ENCODE measurements at regions not wholly inside any gene's neighbourhood (a gene's known extent, or its start where the extent isn't known, plus 50 kb on each side); places are given as distances from the start of the nearest gene placed in this dataset.
A peak's percentile ranks its signal among the peaks of the same experiment; 100 is the strongest.

DNA sequence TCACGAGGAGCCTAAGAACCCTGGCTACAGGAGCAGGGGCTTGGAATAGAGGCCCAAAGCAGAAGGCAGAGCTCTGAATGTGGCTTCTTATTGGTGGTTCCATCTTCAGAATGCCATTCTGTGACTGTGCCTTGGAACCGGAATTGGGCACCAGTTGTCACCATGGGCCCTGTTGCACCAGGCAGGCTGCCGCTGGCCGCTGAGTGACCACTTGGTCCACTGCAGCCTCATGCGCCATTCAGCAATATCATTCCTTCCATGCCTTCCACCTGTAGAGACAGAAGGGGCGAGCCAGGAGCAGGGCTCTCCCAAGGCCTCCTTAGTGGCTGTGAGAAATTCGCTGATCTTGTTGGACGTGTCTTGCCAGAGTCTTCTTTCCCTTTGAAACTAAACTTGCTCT lies 270.3 kb upstream of the CHD6 start:
- Mint-ChIP-seq H3K9me3 (no peaks in the 10 kb centered on the region), H3K36me3 (ENCODE audit: low read depth) (no peaks in the 10 kb centered on the region), H3K27me3 (no peaks in the 10 kb centered on the region), H3K4me1 (no peaks in the 10 kb centered on the region), H3K27ac (no peak overlapping the region), H3K4me3 (no peak overlapping the region)
- DNase-seq: no peak
- intact Hi-C loops (cut with micrococcal nuclease): no loop called here

DNA sequence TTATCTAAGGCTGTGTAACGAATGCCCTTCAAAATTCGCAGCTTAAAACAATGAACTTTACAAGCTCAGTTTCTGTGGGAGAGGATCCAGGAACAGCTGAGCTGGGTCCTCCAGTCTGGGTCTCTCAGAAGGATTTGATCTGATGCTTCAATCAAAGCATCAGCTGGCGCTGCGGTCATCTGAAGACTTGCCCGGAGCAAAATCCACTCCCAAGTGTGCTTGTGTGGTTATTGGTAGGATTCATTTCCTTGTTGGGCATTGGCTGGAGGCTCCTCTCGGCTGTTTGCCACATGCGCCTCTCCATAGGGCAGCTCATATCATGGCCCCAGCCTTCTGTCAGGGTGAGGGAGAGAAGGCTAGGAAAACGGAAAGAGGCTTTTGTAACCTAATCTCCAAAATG lies 269.3 kb upstream of the CHD6 start:
- intact Hi-C loops (cut with micrococcal nuclease): no loop called here
- Mint-ChIP-seq H3K27ac (no peak overlapping the region), H3K4me1 (no peaks in the 10 kb centered on the region), H3K36me3 (ENCODE audit: low read depth) (no peaks in the 10 kb centered on the region), H3K4me3 (no peak overlapping the region), H3K9me3 (no peaks in the 10 kb centered on the region), H3K27me3 (no peaks in the 10 kb centered on the region)
- DNase-seq: no peak

GRCh38 chr20:41881466-41882046 lies 263.4 kb upstream of the CHD6 start:
- DNase-seq: no peak
- Mint-ChIP-seq H3K4me1 (no peaks in the 10 kb centered on the region), H3K27ac (no peak overlapping the region), H3K27me3 (no peaks in the 10 kb centered on the region), H3K9me3 (no peaks in the 10 kb centered on the region), H3K4me3 (no peak overlapping the region), H3K36me3 (ENCODE audit: low read depth) (no peaks in the 10 kb centered on the region)
- intact Hi-C loops (cut with micrococcal nuclease): no loop called here

DNA sequence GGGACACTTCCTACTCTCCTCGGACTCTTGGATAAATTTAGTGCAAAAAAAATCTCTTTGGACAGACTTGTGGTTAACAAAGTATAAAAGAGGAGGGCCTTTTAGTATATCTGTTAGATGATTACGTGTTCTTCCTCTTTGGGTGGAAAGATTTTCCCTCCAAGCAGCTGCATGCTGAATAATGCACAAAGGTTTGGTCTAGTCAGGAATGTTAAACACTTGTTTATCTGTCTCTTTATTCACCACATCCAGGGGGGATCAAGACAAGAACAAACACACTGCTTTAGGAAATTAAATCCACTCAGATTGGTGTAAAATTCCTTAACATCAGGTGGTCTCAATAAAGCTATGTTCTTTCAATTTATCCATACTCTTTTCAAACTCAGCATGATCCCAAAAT lies 260.9 kb upstream of the CHD6 start:
- H3K27ac Mint-ChIP-seq: no peak overlapping the region
- DNase-seq: no peak
- no peaks in the 10 kb centered on the region for H3K4me1 Mint-ChIP-seq
- H3K4me3 Mint-ChIP-seq: no peak overlapping the region
- no peaks in the 10 kb centered on the region for H3K27me3 Mint-ChIP-seq
- H3K36me3 Mint-ChIP-seq (ENCODE audit: low read depth): no peaks in the 10 kb centered on the region
- H3K9me3 Mint-ChIP-seq: no peaks in the 10 kb centered on the region
- intact Hi-C loops (cut with micrococcal nuclease): no loop called here

DNA sequence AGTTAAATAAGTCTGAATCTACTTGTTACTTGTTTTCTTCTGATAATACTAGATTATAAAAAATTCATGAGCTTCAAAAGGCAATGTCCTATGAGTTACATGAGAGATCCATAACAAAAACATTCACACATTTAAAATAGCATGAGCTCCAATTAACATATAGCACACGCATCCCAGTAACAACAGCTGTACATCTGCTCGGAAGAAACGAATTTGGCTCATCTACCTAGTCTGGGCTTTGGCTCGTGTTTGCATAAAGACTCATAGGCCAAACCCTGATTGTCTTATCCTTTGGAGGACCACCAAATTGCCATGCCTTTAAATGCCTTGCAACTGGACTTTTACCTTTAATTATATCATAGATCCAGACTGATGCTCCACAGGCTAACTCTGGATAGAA lies 259.7 kb upstream of the CHD6 start:
- Mint-ChIP-seq H3K27ac (no peak overlapping the region), H3K27me3 (no peaks in the 10 kb centered on the region), H3K36me3 (ENCODE audit: low read depth) (no peaks in the 10 kb centered on the region), H3K4me3 (no peak overlapping the region), H3K9me3 (no peaks in the 10 kb centered on the region), H3K4me1 (no peaks in the 10 kb centered on the region)
- intact Hi-C loops (cut with micrococcal nuclease): no loop called here
- DNase-seq: no peak

DNA sequence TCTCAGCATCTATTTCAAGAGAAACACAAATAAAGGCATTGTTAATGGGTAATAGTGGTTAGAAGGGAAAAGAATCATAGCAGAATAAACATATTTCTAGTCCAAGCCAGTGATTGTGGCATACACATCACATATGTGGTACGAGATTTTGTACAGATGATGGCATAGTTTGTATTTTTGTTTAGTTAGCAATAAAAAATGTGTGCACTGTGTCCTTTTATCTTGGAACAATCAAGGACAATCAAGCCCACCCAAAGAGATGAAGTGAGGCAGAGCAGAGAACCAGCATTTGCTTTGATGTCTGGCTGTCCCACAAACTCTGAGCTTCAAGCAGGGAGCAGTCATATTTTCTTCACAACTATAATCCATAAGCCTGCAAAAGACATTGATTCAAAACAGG lies 256.5 kb upstream of the CHD6 start:
- no peak for DNase-seq
- Mint-ChIP-seq H3K36me3 (ENCODE audit: low read depth) (no peaks in the 10 kb centered on the region), H3K4me3 (no peak overlapping the region), H3K27me3 (no peaks in the 10 kb centered on the region), H3K27ac (no peak overlapping the region), H3K9me3 (no peaks in the 10 kb centered on the region), H3K4me1 (no peaks in the 10 kb centered on the region)
- intact Hi-C loops (cut with micrococcal nuclease): no loop called here

GRCh38 chr20:41872930-41873329 lies 254.8 kb upstream of the CHD6 start:
- intact Hi-C loops (cut with micrococcal nuclease): no loop called here
- H3K4me1 Mint-ChIP-seq: no peaks in the 10 kb centered on the region

DNA sequence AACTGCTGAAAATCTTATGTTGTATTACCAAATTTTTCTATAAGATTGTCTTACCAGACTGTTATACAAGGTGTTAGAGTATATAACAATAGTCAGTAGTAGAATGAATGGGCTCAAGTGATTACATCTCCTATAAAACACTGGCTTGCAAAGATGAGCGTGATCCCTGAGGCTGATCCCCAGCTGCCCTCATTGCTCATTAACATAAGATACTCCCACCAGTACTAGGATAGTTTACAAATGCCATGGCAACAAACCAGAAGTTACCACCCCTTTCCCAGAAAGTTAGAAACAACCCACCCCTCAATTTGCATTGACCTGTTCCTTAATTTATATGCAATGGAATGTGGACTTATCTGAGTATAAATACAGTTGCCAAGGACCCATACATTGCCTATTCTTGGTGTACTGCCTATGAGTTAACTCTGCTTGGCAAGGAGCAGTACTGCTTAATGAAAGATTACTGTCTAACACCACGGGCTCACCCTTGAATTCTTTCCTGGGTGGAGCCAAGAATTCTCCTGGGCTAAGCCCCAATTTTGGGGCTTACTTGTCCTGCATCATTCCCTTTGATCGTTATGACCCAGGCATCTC lies 252.8 kb upstream of the CHD6 start:
- no peaks in the 10 kb centered on the region for H3K4me1 Mint-ChIP-seq

More at GRCh38 chr20:41872930-41873329, 254.8 kb upstream of the CHD6 start:
- no peak for DNase-seq
- H3K4me3 Mint-ChIP-seq: no peak overlapping the region
- no peaks in the 10 kb centered on the region for H3K27me3 Mint-ChIP-seq
- H3K27ac Mint-ChIP-seq: no peak overlapping the region
- no peaks in the 10 kb centered on the region for H3K9me3 Mint-ChIP-seq
- no peaks in the 10 kb centered on the region for H3K36me3 Mint-ChIP-seq (ENCODE audit: low read depth)

DNA sequence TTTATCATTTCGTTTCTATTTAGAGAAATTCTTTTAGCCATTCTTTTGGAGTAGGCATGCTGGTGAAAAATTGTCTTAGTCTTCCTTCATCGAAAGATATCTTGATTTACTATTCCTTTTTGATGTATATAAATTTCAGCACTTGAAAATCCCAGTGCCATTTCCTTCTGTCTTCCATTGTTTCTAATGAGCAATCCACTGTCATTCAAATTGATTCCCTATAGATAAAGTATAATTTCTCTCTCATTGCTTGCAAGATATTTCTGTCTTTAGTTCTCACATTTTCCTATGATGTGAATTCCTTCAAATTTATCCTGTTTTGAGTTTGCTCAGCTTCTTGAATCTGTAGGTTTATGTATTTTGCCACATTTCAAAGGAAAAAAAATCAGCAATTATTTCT lies 251.1 kb upstream of the CHD6 start:
- no peak overlapping the region for H3K4me3 Mint-ChIP-seq
- H3K27ac Mint-ChIP-seq: no peak overlapping the region

More for the DNA sequence above, 252.8 kb upstream of the CHD6 start:
- Mint-ChIP-seq H3K27ac (no peak overlapping the region), H3K4me3 (no peak overlapping the region), H3K27me3 (no peaks in the 10 kb centered on the region), H3K36me3 (ENCODE audit: low read depth) (no peaks in the 10 kb centered on the region), H3K9me3 (peaks cover 3% of the 10 kb centered on the region)
- no peak for DNase-seq
- intact Hi-C loops (cut with micrococcal nuclease): no loop called here

GRCh38 chr20:41865938-41866337 lies 247.8 kb upstream of the CHD6 start:
- no peak for DNase-seq
- no peaks in the 10 kb centered on the region for H3K4me1 Mint-ChIP-seq
- intact Hi-C loops (cut with micrococcal nuclease): no loop called here
- H3K4me3 Mint-ChIP-seq: no peak overlapping the region
- no peaks in the 10 kb centered on the region for H3K27me3 Mint-ChIP-seq
- H3K9me3 Mint-ChIP-seq: peaks cover 3% of the 10 kb centered on the region
- no peaks in the 10 kb centered on the region for H3K36me3 Mint-ChIP-seq (ENCODE audit: low read depth)
- H3K27ac Mint-ChIP-seq: no peak overlapping the region

More for the DNA sequence above, 251.1 kb upstream of the CHD6 start:
- intact Hi-C loops (cut with micrococcal nuclease): no loop called here
- no peak for DNase-seq
- peaks cover 3% of the 10 kb centered on the region for H3K9me3 Mint-ChIP-seq
- H3K4me1 Mint-ChIP-seq: no peaks in the 10 kb centered on the region
- no peaks in the 10 kb centered on the region for H3K36me3 Mint-ChIP-seq (ENCODE audit: low read depth)
- H3K27me3 Mint-ChIP-seq: no peaks in the 10 kb centered on the region

GRCh38 chr20:41862476-41862875 lies 244.3 kb upstream of the CHD6 start:
- H3K27ac Mint-ChIP-seq: no peak overlapping the region
- H3K36me3 Mint-ChIP-seq (ENCODE audit: low read depth): no peaks in the 10 kb centered on the region
- no peaks in the 10 kb centered on the region for H3K9me3 Mint-ChIP-seq
- H3K27me3 Mint-ChIP-seq: no peaks in the 10 kb centered on the region
- H3K4me3 Mint-ChIP-seq: no peak overlapping the region
- DNase-seq: no peak
- H3K4me1 Mint-ChIP-seq: no peaks in the 10 kb centered on the region
- intact Hi-C loops (cut with micrococcal nuclease): no loop called here

DNA sequence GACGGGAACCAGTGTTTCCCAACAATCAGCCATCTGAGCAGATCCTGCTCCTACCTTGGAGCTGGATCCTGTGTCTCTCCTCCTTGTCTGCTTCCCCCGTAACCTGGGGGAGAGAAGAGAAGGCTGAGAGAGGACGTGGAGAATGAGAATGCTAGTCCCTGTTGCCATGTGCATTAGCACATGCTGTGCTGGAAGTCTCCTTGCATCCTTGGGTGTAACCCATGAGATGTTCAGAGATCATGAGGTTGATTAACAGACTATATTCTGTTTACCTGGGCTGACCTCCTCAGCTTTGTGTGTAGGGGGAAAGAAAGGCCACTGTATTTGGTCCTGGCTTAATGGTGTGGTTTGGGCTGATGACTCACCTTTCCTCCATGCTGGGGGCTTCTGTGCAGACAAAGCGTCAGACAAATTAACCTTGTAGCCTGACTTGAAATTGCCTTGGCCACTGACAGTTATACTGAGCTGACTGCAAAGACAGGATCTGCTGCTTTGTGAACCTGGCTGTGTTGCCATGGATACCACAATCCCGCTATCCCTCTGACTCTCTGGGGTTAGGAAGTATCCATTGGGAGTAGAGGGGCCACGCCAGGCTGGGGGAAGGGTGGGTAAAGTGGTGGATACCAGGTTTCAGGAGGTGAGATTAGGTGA lies 243.7 kb upstream of the CHD6 start:
- Mint-ChIP-seq H3K4me3 (no peak overlapping the region), H3K27me3 (no peaks in the 10 kb centered on the region), H3K9me3 (no peaks in the 10 kb centered on the region), H3K36me3 (ENCODE audit: low read depth) (no peaks in the 10 kb centered on the region), H3K4me1 (no peaks in the 10 kb centered on the region), H3K27ac (no peak overlapping the region)
- no peak for DNase-seq
- intact Hi-C loops (cut with micrococcal nuclease): no loop called here

DNA sequence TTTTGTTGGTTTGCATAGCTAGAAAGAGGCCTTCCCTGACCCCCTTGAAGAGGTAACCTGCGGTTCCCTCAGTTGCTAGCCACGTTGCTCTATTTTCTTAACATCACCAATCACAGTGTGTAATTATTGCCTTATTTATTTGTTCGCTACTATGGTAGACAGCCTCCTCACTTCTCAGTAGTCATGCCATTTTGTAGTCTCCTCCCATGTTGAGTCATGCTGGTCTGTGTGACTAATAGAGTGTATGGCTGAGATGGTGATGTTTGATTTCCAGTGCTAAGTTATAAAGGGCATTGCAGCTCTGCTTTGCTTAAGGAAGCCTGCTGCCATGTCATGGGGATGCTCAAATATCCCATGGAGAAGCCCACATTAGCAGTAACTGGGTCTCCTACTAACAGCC lies 236.6 kb upstream of the CHD6 start:
- H3K4me1 Mint-ChIP-seq: no peaks in the 10 kb centered on the region
- H3K36me3 Mint-ChIP-seq (ENCODE audit: low read depth): no peaks in the 10 kb centered on the region
- no peak overlapping the region for H3K27ac Mint-ChIP-seq
- H3K4me3 Mint-ChIP-seq: no peak overlapping the region
- H3K9me3 Mint-ChIP-seq: no peaks in the 10 kb centered on the region
- DNase-seq: no peak
- intact Hi-C loops (cut with micrococcal nuclease): no loop called here
- H3K27me3 Mint-ChIP-seq: no peaks in the 10 kb centered on the region

DNA sequence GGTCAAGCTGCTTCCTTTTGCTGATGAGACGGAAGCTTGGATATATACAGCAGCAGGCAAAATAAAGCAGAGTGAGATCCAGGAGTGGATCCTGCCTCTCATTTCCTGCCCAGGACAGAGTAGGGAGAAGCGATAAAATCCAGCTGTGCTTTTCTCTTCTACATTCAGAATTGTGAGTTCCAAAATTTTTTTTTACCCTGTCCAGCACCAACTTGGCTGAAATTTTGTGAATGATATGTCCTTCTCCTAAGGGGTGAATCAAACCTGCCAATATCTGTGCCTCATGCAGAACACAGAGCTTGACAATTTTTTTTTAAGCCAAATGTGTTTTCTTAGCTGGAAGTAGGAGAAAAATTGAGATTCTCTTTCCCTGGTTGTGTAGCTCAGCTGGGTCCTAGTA lies 235.6 kb upstream of the CHD6 start:
- Mint-ChIP-seq H3K9me3 (no peaks in the 10 kb centered on the region), H3K27me3 (no peaks in the 10 kb centered on the region), H3K4me3 (no peak overlapping the region), H3K27ac (no peak overlapping the region), H3K36me3 (ENCODE audit: low read depth) (no peaks in the 10 kb centered on the region), H3K4me1 (no peaks in the 10 kb centered on the region)
- no peak for DNase-seq
- intact Hi-C loops (cut with micrococcal nuclease): no loop called here

DNA sequence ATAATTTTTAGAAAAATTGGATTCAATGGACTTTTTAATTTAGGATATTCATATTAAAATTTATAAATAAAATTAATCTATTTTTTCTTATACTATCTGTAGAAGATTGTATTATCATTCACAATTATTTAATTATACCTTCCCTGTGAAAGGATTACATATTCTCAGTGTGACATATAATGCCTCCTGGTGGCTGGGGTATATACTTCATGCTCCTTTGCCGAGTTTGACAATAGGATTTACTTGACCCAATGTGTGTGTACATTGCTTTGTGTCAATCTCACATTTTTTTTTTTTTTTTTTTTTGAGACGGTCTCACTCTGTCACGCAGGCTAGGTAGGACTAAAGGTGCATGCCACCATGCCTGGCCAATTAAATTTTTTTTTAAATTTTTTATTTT lies 230.0 kb upstream of the CHD6 start:
- Mint-ChIP-seq H3K4me1 (no peaks in the 10 kb centered on the region), H3K27me3 (no peaks in the 10 kb centered on the region)

More for the DNA sequence above, 230.0 kb upstream of the CHD6 start:
- no peaks in the 10 kb centered on the region for H3K9me3 Mint-ChIP-seq
- H3K36me3 Mint-ChIP-seq (ENCODE audit: low read depth): no peaks in the 10 kb centered on the region
- no peak overlapping the region for H3K27ac Mint-ChIP-seq
- DNase-seq: peak; percentile 22
- intact Hi-C loops (cut with micrococcal nuclease): no loop called here
- no peak overlapping the region for H3K4me3 Mint-ChIP-seq
